DND-41 (cell line): ENCODE measurements at regions not wholly inside any gene's neighbourhood (a gene's known extent, or its start where the extent isn't known, plus 50 kb on each side); places are given as distances from the start of the nearest gene placed in this dataset.
"Not testable (repeated sequence)": the region's sequence is repeated elsewhere in the genome, so short reads cannot be mapped to it uniquely, and the experiment has no call there.

ENCODE experiments used
- CTCF ChIP-seq: IDR thresholded peaks from 2 replicates; pipeline ENCODE4 v1.5.1; 2012; ENCODE audit warnings: borderline replicate concordance, low read length, moderate library complexity, mild to moderate bottlenecking; ENCODE audit not compliant: poor library complexity, severe bottlenecking; ENCODE audit errors: extremely low read depth
- EZH2 ChIP-seq: IDR thresholded peaks from 3 replicates; pipeline ENCODE4 v1.6.1; 2012; ENCODE audit warnings: borderline replicate concordance, low read depth, mild to moderate bottlenecking, moderate library complexity, low read length, inconsistent platforms; ENCODE audit not compliant: severe bottlenecking

- TF ChIP-seq CTCF, EZH2: not testable (repeated sequence)
These were observed 102.2 kb upstream of the ETV6 start for GRCh38 chr12:11547271-11547646.
